ENCODE measurements at regions not wholly inside any gene's neighbourhood (a gene's known extent, or its start where the extent isn't known, plus 50 kb on each side); places are given as distances from the start of the nearest gene placed in this dataset.
"Not testable (repeated sequence)": the region's sequence is repeated elsewhere in the genome, so short reads cannot be mapped to it uniquely, and the experiment has no call there.

DNA sequence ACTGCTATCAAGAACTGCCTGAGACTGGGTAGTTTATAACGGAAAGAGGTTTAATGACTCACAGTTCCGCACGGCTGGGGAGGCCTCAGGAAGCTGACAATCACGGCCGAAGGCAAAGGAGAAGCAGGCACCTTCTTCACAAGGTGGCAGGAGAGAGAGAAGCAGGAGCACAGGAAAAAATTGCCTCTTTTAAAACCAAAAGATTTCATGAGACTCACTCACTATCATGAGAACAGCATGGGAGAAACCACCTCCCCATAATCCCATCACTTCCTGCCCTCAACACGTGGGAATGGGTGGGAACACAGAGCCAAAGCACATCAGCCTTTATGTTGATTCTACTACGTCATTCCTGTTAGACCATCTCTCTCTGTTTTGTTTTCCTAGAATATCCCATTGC, 650.9 kb upstream of the SEMA6D start:
- DNase-seq (ENCODE audit: low spot score) = no peak
- no peaks in the 10 kb centered on the region for H3K9me3 Mint-ChIP-seq
- no peak overlapping the region for H3K27ac Mint-ChIP-seq
- H3K36me3 Mint-ChIP-seq = no peaks in the 10 kb centered on the region
- ATAC-seq = no peak
- ChIA-PET POLR2A (no interaction called here), CTCF (no interaction called here)
- TF ChIP-seq ATF3 (CRISPR knock-in tag; conservative IDR thresholded peaks at IDR 0.05) (no peak), NFATC4 (CRISPR knock-in tag; IDR thresholded peaks at IDR 0.05) (no peak), FOXJ3 (CRISPR knock-in tag; IDR thresholded peaks at IDR 0.05; ENCODE audit: borderline replicate concordance) (no peak), MAX (CRISPR knock-in tag; IDR thresholded peaks at IDR 0.05) (no peak), ARID4B (CRISPR knock-in tag; IDR thresholded peaks at IDR 0.05; ENCODE audit: borderline replicate concordance) (no peak)
- TF ChIP-seq, protein P1, sequence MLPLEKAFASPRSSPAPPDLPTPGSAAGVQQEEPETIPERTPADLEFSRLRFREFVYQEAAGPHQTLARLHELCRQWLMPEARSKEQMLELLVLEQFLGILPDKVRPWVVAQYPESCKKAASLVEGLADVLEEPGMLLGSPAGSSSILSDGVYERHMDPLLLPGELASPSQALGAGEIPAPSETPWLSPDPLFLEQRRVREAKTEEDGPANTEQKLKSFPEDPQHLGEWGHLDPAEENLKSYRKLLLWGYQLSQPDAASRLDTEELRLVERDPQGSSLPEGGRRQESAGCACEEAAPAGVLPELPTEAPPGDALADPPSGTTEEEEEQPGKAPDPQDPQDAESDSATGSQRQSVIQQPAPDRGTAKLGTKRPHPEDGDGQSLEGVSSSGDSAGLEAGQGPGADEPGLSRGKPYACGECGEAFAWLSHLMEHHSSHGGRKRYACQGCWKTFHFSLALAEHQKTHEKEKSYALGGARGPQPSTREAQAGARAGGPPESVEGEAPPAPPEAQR (CRISPR knock-in tag; IDR thresholded peaks at IDR 0.05) = no peak
- TF ChIP-seq, protein P2, sequence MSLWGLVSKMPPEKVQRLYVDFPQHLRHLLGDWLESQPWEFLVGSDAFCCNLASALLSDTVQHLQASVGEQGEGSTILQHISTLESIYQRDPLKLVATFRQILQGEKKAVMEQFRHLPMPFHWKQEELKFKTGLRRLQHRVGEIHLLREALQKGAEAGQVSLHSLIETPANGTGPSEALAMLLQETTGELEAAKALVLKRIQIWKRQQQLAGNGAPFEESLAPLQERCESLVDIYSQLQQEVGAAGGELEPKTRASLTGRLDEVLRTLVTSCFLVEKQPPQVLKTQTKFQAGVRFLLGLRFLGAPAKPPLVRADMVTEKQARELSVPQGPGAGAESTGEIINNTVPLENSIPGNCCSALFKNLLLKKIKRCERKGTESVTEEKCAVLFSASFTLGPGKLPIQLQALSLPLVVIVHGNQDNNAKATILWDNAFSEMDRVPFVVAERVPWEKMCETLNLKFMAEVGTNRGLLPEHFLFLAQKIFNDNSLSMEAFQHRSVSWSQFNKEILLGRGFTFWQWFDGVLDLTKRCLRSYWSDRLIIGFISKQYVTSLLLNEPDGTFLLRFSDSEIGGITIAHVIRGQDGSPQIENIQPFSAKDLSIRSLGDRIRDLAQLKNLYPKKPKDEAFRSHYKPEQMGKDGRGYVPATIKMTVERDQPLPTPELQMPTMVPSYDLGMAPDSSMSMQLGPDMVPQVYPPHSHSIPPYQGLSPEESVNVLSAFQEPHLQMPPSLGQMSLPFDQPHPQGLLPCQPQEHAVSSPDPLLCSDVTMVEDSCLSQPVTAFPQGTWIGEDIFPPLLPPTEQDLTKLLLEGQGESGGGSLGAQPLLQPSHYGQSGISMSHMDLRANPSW (CRISPR knock-in tag; conservative IDR thresholded peaks at IDR 0.05; ENCODE audit: low read depth) = no peak
- TF ChIP-seq, protein P3, sequence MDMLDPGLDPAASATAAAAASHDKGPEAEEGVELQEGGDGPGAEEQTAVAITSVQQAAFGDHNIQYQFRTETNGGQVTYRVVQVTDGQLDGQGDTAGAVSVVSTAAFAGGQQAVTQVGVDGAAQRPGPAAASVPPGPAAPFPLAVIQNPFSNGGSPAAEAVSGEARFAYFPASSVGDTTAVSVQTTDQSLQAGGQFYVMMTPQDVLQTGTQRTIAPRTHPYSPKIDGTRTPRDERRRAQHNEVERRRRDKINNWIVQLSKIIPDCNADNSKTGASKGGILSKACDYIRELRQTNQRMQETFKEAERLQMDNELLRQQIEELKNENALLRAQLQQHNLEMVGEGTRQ (CRISPR knock-in tag; IDR thresholded peaks at IDR 0.05) = no peak
- no peaks in the 10 kb centered on the region for H3K4me1 Mint-ChIP-seq
- no peaks in the 10 kb centered on the region for H3K27me3 Mint-ChIP-seq (ENCODE audit: low read depth)
- no peak overlapping the region for H3K4me3 Mint-ChIP-seq

- H3K27ac Mint-ChIP-seq; ATAC-seq; H3K4me1 Mint-ChIP-seq; POLR2A ChIA-PET; H3K36me3 Mint-ChIP-seq; H3K4me3 Mint-ChIP-seq; H3K9me3 Mint-ChIP-seq; DNase-seq (ENCODE audit: low spot score); CTCF ChIA-PET; H3K27me3 Mint-ChIP-seq (ENCODE audit: low read depth): not testable (repeated sequence)
Observed at GRCh38 chr15:47077846-47078245, 639.5 kb upstream of the SEMA6D start.

GRCh38 chr15:47095833-47096232, 621.5 kb upstream of the SEMA6D start:
- ChIA-PET CTCF (no interaction called here), POLR2A (no interaction called here)
- ATAC-seq (no peak), DNase-seq (ENCODE audit: low spot score) (no peak)
- Mint-ChIP-seq H3K27ac (no peak overlapping the region), H3K27me3 (ENCODE audit: low read depth) (no peaks in the 10 kb centered on the region), H3K9me3 (no peaks in the 10 kb centered on the region), H3K36me3 (no peaks in the 10 kb centered on the region), H3K4me1 (no peaks in the 10 kb centered on the region), H3K4me3 (no peak overlapping the region)
- TF ChIP-seq CBFB (CRISPR knock-in tag; IDR thresholded peaks at IDR 0.05; ENCODE audit: low read depth) (no peak), HMGA2 (CRISPR knock-in tag; IDR thresholded peaks at IDR 0.05) (no peak), ETV6 (CRISPR knock-in tag; IDR thresholded peaks at IDR 0.05) (no peak), ZNF671 (CRISPR knock-in tag; IDR thresholded peaks at IDR 0.05) (no peak), RELA (CRISPR knock-in tag; IDR thresholded peaks at IDR 0.05; ENCODE audit: borderline replicate concordance) (no peak), ZNF423 (CRISPR knock-in tag; IDR thresholded peaks at IDR 0.05) (no peak), AR (CRISPR knock-in tag; IDR thresholded peaks at IDR 0.05) (no peak), ZNF263 (CRISPR knock-in tag; IDR thresholded peaks at IDR 0.05; ENCODE audit: low read depth) (no peak)
- TF ChIP-seq, protein P4, sequence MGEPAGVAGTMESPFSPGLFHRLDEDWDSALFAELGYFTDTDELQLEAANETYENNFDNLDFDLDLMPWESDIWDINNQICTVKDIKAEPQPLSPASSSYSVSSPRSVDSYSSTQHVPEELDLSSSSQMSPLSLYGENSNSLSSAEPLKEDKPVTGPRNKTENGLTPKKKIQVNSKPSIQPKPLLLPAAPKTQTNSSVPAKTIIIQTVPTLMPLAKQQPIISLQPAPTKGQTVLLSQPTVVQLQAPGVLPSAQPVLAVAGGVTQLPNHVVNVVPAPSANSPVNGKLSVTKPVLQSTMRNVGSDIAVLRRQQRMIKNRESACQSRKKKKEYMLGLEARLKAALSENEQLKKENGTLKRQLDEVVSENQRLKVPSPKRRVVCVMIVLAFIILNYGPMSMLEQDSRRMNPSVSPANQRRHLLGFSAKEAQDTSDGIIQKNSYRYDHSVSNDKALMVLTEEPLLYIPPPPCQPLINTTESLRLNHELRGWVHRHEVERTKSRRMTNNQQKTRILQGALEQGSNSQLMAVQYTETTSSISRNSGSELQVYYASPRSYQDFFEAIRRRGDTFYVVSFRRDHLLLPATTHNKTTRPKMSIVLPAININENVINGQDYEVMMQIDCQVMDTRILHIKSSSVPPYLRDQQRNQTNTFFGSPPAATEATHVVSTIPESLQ (CRISPR knock-in tag; IDR thresholded peaks at IDR 0.05) = no peak

Data from WTC11 (cell line).